NK-92 treated with Interleukin-12 subunit alpha and Interleukin-12 subunit beta, amount 100 ng/mL, for 24 hours (cell line): ENCODE measurements at regions not wholly inside any gene's neighbourhood (a gene's known extent, or its start where the extent isn't known, plus 50 kb on each side); places are given as distances from the start of the nearest gene placed in this dataset.
A peak's percentile ranks its signal among the peaks of the same experiment; 100 is the strongest.

ENCODE experiments used
- DNase-seq: peaks from one replicate; lab custom pipeline; 2025; lab: John Stamatoyannopoulos, UW

- peak; percentile 50 for DNase-seq
Measured at GRCh38 chr18:26794230-26795101, 71.0 kb downstream of the AQP4 start.

DNA sequence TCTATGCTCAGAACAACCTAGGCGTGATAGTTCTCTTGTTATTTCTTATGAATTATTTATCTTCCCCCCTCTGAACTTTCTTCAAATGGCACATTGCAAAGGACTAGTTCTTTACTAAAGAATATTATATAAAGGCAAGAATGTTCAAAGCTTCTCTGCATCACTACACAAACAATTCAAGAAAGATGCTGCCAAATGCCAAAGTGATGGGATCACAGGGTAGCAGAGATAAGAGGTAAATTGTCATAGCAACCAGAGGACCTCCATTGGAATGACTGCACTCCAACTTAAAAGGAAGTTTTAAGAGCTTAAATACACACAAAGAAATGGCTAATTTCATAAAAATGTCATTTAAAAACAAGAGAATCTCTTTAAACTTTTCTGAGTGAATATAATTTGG is 72.8 kb downstream of the AQP4 start:
- no peak for DNase-seq

GRCh38 chr18:26791676-26792075 is 73.8 kb downstream of the AQP4 start:
- no peak for DNase-seq

DNA sequence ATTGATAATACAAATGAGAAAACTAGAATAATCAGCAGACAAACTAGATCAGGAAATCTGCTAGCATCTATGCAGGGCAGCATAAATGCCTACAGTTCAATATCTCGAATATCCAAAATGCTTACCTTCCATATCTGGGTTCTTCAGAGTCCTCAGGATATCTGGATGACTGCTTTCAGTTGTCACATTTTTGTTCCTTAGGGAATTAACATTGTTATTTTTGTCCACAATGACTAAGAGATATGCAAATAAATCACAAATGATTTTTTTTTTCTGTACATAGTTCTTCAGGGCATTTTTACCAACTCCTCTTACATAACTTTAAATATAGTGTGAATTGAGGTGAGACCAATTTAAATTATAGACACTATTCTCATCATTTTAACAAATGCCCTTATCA is 80.9 kb downstream of the AQP4 start:
- no peak for DNase-seq

DNA sequence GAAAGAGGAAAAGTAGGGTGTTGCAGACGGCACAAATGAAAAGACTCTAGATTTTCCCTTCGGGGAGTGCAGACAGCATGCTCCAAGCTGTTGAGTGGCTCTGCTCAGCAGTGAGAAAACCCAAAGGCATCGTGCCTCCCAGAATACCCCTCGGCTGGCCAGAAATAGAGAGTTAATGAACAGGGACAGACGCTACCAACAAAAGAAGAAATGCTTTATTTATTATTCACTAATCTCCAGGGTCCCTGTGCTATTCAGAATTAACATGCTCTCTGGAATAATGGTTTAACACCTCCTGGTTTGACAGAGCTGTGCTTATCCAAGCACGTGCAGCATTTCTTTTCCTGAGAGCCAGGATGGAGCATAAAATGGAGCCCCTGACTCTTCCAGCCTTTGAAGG is 82.3 kb downstream of the AQP4 start:
- DNase-seq: no peak

- no peak for DNase-seq
Measured at GRCh38 chr18:26780520-26781325, 84.8 kb downstream of the AQP4 start.

GRCh38 chr18:26778054-26778393 is 87.5 kb downstream of the AQP4 start:
- no peak for DNase-seq

- no peak for DNase-seq
Measured at GRCh38 chr18:26777351-26778053, 88.0 kb downstream of the AQP4 start.

DNA sequence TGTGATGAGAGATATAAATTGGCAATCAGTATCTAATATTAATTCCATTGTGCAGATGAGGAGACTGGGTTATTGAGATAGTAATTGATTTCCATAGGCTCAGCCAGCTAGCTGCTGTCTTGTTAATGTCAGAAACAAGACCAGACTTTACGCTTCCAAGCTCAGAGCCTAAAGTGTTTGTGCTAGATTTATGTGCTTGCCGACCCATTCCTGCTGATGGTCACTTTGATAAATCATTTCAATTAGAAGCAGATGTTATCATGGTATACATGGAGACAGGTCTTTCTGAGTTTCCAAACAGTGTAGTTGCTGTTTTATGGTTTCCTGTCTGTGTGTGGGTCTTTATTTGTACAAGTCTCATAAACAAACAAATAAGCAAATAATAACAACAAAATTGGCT is 92.8 kb downstream of the AQP4 start:
- DNase-seq: no peak

- DNase-seq: no peak
Measured at GRCh38 chr18:26771524-26771923, 94.0 kb downstream of the AQP4 start.

DNA sequence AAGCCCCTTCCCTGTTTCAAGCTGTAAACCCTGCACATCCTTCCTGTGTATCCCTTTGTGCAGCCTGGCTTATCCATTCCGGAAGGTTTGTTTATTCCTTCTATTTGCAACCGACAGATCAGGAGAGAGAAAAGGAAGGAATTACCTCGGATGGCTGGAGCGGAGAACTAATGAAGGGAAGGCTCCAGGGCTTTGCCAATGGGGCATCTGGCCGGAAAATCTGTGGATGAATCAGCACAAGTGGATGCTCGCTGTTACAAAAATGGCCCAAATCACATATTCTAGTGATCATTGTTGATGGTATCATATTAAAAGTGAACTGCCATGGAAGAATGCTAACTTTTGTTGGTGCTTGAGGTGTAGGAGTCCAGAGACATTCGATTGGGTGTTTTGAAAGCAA is 97.1 kb downstream of the AQP4 start:
- no peak for DNase-seq

DNA sequence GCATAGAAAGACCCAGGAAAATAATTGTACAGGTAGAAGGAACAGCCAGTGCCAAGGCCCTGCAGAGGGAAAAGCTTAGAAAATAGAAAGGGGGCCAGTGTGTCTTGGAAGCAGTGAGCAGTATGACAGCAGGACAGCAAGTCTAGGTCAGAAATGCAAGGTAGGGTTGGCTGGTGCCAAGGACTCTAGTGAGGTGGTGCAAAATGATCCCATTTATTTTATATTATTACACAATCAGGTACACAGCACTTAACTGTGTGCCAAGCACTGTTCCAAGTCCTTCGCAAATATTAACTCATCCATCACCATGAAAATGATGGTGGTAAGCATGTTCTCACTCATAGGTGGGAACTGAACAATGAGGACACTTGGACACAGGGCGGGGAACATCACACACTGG is 100.0 kb downstream of the AQP4 start:
- no peak for DNase-seq

DNA sequence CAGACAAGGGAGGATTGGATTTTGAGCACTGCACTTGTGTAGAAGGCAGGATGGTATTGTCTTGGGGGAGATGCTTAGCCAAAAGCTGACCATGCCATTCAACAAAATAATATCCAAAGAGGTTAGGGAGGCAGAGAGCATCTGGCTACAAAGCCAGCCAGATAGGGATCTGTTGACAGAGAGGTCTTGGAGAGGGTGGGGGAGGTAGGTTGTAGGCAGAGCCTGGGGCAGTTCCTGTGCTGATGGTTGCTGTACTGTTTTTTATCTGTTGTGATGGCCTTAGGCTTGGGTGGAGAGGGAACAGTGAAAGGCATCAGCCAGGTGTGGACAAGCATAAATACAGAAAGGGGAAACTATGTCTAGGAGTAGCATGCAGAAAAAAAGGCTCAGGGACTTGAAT is 100.9 kb downstream of the AQP4 start:
- DNase-seq: no peak

- no peak for DNase-seq
Measured at GRCh38 chr18:26764177-26764576, 101.3 kb downstream of the AQP4 start.

GRCh38 chr18:26763446-26764110 is 101.9 kb downstream of the AQP4 start:
- no peak for DNase-seq

- no peak for DNase-seq
Measured at GRCh38 chr18:26757263-26758019, 108.1 kb downstream of the AQP4 start.

DNA sequence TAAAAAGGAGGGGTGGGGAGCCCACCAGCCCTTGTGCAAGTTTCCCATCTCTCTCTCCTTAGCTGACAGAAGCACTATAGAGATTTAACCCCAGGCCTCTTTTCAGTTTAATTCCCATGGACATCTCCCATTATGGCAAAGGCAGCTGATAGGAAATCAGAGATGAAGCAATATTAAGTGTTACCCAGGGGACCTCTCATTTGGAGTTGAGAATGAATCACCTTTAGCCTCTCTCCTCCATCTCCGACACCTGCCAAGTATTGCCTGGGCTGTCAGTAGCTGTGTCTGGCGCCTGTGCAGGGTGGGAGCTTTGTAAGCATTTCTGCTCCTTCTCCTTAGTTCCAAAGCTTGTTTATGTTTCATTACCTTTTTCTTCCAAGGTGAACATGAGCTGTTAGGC is 109.0 kb downstream of the AQP4 start:
- DNase-seq: no peak

DNA sequence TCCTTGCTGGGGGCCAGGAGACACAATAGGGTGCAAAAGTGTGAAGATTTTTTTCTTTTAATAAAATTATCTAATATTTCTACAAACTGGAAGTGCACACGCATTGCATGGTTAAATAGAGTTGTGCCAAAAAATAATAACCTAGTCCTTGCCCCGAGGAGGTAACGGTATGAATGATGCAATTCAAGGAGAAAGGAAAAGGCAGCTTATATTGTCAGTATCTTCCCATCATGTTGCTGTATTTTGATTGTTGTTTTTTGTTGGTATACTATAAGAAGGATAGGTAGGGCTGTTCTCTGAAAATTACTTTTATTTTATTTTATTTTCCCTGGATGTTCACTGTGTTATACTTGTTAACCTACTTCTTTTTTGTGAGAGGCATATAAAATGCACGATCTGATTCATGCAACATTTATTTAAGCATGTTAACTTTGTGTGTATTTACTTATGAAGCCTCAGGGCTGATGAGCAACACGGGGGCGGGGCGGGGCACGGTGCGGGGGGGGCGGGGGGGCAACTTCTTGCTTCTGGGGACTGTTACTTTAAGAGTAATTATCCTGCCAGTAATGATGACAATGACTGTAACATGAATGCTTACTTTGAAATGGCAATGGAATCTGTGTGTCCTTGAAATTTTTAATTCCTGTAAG is 118.6 kb downstream of the AQP4 start:
- DNase-seq: no peak

GRCh38 chr18:26746398-26746797 is 119.1 kb downstream of the AQP4 start:
- no peak for DNase-seq

- no peak for DNase-seq
Measured at GRCh38 chr18:26745288-26746181, 120.0 kb downstream of the AQP4 start.
